GM18867 (cell line): ENCODE measurements at regions not wholly inside any gene's neighbourhood (a gene's known extent, or its start where the extent isn't known, plus 50 kb on each side); places are given as distances from the start of the nearest gene placed in this dataset.

Experiments
- ATAC-seq: cut with Tn5 transposase; IDR thresholded peaks from one replicate; pipeline ENCODE4 v1.9.1; 2021; ENCODE audit warnings: mild to moderate bottlenecking, moderate library complexity; ENCODE audit not compliant: unreplicated experiment

DNA sequence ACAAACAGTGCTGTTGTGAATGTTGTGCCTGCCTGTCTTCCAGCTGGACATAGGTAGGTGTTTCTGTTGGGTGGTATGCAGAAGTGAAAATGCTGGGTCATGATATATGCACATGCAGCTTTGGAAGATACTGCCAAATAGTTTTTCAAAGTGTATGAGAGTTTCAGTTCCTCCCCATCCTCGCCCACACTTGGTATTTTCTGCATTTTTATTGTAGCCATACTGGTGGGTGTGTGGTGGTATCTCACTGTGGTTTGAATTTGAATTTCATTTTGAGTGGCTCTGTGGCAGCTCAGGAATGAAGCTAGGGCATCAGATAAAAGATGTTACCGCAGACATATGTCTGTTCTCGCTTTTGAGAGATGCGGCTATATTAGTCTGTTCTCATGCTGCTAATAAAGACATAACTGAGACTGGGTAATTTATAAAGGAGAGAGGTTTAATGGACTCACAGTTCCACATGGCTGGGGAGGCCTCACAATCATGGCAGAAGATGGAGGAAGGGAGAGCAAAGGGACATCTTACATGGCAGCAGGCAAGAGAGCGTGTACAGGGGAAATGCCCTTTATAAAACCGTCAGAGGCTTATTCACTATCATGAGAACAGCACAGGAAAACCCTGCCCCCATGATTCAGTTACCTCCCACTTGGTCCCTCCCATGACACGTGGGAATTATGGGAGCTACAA, 183.1 kb downstream of the CAND1 start:
- ATAC-seq = peak; percentile 63

- no peak for ATAC-seq
Observed at GRCh38 chr12:67453191-67453590, 184.0 kb downstream of the CAND1 start.

GRCh38 chr12:67455236-67455635, 186.1 kb downstream of the CAND1 start:
- no peak for ATAC-seq

DNA sequence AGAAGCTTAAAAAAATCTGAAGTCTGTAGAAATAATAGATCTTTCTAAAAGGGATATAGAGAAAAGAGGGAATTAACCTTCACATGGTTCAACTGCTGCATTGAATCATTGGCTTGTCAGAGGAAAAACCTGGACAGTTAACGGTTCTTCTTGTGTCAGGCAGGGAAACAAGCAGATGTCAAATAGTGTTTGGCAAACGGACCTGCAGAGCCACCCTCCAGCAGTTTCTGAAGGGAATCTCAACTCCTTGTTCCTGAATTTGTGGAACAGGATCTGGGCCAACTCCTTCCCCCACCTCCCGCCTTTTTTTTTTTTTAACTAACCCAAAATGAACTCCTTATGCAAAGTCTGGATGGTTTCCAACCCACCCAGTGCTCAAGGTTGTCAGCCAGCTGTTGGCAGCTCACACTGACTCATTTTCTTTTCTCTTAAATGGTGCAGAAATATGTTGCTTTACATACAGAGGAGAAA, 187.3 kb downstream of the CAND1 start:
- ATAC-seq = no peak

GRCh38 chr12:67457136-67457535, 188.0 kb downstream of the CAND1 start:
- no peak for ATAC-seq

- ATAC-seq = no peak
Observed at GRCh38 chr12:67457778-67458665, 188.9 kb downstream of the CAND1 start.

DNA sequence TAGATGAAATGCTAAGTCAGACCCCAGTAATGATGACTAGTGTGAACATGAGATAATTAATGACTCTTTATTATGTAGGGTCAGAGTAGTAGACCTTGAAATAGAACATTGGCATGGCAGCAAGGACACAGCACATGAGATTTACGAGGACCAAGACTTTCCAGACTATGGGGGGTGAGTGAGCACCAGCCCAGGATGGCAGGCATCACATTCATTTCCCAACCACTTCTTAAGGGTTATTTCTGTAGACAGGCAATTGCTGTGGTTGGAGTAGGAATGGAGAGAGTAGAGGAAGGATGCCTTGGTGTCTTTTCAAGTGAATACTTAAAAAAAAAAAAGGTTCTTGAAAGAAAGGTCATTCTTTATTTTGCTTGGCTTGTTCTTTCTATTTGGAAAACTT, 189.4 kb upstream of the DYRK2 start:
- no peak for ATAC-seq

DNA sequence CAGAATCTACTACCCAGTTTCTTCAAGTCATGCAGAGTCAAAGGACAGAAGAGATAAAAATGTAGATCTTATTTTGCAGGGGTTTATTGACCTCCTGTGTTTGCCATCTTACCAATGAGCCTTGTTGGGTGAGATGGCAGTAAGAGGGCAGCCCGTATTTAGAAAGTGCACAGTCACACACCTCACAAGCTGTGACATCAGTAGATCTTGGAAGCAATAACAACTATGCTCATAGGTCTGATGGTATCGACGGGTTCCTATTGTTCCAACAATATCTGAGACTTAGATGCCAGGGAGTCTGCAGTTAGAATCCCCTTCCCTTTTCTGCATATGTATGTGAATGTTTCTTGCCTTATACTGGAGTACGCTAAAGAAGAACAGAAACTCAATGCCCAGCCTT, 189.0 kb upstream of the DYRK2 start:
- no peak for ATAC-seq

- no peak for ATAC-seq
Observed at GRCh38 chr12:67460388-67460787, 188.2 kb upstream of the DYRK2 start.

DNA sequence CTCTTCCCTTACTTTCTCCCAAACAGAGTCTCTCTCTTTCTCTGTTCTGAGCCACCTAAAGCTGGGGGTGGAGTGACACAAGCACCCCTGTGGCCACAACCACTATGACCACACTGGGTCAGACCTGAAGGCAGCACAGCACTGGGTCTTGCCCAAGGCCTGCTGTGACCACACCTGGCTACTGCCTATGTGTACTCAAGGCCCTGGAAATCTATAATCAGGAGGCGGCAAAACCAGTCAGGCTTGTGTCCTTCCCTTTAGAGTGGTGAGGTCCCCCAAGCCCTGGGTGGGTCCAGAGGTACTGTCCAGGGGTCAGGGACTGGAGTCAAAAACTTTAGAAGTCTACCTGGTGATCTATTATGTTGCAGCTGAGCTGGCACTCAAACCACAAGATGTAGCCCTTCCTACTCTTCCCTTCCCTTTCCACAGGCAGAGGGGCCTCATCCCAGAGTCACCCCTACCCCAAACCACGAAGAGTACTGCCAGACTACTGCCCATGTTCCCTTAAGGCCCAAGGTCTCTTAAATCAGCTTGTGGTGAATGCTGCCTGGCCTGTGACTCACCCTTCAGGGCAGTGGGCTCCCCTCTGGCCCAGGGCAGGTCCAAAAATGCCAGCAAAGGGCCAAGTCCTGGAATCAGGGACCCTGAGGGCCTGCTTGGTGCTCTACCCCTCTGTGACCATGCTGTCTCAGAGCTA, 179.8 kb upstream of the DYRK2 start:
- ATAC-seq = no peak

DNA sequence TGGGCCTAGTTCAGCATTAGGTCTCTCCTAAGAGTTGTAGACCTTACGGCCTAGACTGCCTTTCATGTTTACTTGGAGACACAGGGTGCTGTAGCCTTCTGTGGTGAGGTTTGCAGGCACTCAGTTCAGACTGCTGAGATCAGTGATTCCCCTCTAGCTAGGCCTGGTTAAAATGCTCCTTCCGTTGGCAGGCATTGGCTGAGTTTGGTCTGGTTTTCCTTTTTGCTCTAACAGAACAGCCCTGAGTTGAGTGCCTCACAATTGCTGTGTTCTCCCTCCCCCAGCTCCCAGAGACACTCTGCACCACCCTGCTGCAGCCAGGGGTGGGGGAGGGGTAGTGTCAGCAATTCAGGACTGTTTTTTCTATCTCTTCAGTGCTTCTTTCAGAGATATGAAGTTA, 178.9 kb upstream of the DYRK2 start:
- ATAC-seq = no peak

DNA sequence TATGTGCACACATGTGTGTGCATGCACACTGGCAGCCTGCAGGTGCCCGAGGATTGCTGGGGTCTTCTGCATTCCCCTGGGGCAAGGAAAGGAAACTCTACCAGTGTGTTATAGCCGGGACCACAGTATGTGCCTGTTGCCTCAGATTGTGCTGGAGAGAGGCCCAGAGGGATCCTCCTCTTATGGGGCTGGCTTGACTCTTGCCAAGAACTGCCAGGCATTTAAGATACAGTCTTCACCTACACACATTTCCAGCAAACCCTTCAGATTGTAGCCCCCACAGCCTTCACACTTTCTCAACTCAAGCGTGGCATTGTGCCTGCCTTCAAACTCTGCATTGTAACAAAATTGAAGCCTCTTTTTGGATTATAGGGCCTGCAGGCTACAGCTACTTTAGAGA, 176.7 kb upstream of the DYRK2 start:
- no peak for ATAC-seq

DNA sequence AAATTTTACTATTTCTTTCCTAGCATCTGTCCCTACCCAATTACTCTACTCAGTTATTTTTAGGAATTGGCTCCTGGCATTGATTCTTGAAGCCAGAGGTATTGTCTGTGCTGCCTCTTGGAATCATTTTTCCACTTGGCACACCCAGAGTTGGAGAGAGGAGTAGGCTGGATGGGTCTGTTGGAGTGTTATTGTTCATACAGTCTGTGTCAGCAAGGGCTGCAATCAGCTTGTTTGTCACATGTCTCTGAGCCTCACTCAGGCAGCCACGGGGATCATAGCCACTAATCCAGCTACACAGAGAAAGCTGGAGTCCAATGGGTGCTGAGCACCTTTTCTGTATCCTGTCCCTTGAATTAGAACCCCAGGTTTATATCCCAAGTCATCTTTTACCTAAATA, 176.0 kb upstream of the DYRK2 start:
- ATAC-seq = no peak

- no peak for ATAC-seq
Observed at GRCh38 chr12:67474934-67475620, 173.5 kb upstream of the DYRK2 start.

DNA sequence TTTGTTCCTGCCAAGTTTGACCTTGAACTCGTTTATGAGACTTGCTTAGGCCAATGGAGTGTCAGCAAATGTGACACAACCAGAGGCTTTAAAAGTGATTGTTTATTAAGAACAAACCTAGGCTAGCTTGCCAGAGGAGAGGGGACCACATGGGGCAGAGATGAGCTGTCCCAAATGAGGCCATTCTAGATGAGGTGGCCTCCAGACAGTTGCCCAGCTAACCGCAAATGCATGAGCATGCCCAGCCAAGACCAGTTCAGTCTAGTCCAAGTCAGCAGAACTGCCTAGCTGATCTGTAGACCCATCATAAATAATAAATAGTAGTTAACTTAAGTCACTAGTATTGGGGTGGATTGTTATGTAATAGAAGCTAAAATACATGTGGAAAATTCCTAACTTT, 172.8 kb upstream of the DYRK2 start:
- ATAC-seq = no peak

DNA sequence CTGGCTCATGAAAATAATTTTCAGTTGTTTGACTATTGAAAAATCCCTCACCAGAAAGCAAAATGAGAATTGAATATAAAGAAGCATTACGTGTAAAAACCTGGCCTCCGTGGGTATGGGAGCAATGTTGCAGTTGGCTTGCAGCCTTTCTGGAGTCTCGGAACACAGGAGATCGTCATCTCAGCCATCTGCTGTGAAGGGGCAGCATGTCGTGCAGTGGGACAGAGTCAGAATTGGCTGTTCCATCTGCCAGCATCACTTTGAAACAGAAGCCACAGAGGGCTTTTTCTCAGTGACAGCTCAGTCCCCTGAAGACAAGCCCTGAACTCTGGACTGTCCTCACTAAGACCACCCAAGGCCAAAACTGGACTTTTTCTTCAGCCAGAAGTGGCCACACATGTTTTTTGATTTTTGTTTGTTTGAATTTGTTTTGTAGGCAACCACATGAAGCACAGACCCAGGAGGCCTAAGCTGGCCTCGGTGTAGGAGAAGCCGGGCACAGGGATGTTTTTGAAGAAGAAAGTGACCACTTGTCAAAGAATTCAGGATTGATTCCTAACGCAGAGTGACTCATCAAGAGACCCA, 170.8 kb upstream of the DYRK2 start:
- no peak for ATAC-seq

DNA sequence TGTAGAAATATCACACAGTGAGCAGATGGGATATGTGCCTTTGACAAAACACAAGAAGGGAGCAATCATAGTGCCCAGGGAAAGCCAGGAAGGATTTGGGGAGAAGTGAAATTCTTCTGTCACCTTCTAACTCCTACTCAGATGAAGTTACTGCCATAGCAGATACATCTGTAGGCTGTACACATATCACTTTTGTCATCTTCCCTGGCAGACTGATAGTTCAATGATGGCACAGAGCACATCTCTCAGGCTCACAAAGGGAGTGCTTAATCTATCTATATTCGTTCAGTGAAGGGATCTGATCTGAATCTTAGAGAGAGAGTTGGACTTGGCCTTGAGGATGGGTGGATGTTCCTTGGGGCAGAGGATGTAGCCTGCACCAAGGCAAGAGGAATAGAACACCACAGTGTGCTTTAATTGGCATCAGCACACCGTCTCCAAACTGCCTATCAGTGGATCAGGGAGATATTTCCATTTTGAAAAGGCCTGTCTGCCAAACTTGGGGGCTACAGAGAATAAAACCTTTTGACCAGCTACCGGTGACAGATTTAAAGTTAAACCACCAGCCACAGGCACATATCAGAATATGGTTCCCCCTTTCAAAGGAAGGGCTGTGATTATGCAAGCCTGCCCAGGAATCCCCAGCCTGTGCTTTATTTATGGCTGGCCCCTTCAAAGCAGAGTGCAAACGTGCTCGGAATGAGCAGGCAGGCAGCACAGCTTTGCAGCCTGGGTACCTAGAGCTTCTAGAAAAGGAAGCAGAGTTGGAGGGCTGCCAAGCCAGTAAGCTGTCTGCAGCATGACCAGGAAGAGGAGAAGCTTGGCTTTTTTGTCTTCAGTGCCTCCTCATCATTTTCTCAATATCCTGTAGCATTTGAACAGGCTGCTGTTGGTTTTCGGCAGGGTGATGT, 165.5 kb upstream of the DYRK2 start:
- peak; percentile 64 for ATAC-seq

DNA sequence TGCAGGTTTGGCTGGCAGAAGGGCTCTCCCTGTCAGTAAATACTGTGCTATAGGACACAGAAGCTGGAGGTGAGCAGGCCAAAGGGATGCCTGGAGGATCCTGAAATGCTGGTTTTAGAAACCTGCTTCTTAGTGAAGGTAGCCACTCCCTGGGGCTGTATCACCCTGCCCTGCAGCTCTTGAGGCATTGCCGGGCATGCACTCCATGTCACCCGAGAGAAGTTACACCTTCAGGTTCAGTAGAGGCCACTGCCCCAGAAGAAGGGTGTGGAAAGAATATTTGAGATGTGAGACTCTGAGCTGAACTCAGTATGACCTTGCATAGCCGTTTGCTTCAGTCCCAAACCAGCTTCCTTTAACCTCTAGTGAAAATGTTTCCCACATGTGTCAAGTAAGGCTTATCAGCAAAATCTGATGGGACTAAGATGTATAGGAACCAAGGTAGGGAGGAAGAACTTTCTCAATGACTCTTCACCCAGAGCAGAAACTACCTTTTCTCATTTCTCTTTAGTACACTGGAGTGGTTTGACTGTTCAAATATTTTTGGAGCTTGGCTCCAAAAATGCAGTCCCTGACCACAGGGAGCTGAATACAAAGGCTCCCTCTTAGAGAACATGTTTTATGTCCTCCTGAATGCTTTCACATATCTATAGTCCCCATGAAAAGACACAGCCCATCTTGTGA, 164.5 kb upstream of the DYRK2 start:
- ATAC-seq = no peak
